Karpas-422 (cell line): ENCODE measurements at regions not wholly inside any gene's neighbourhood (a gene's known extent, or its start where the extent isn't known, plus 50 kb on each side); places are given as distances from the start of the nearest gene placed in this dataset.
"Not testable (repeated sequence)": the region's sequence is repeated elsewhere in the genome, so short reads cannot be mapped to it uniquely, and the experiment has no call there.

ENCODE experiments used
- DNase-seq: peaks from one replicate; pipeline ENCODE4 v3.0.0-alpha.2; 2015
- H2AFZ ChIP-seq: fragments of 200-600 bp; sonication (generic); 2 replicates; pipeline ENCODE4 v1.6.1; 2014; ENCODE audit warnings: antibody characterized with exemption, low read length, mixed read lengths
- H3K27ac ChIP-seq: fragments of 200-600 bp; sonication (generic); 2 replicates; pipeline ENCODE4 v1.5.1; 2014; ENCODE audit warnings: mild to moderate bottlenecking, low read length, moderate library complexity
- H3K27me3 ChIP-seq: fragments of 200-600 bp; sonication (generic); 2 replicates; pipeline ENCODE4 v1.6.1; 2014; ENCODE audit warnings: low read length, mixed read lengths
- H3K36me3 ChIP-seq: fragments of 200-600 bp; sonication (generic); 2 replicates; pipeline ENCODE4 v1.6.1; 2014; ENCODE audit warnings: low read length, mixed read lengths; ENCODE audit not compliant: insufficient read depth
- H3K4me1 ChIP-seq: fragments of 200-600 bp; sonication (generic); 2 replicates; pipeline ENCODE4 v1.6.1; 2014; ENCODE audit warnings: mild to moderate bottlenecking, low read length, mixed read lengths
- H3K4me2 ChIP-seq: fragments of 200-600 bp; sonication (generic); 2 replicates; pipeline ENCODE4 v1.6.1; 2014; ENCODE audit warnings: low read length, low read depth, mild to moderate bottlenecking; ENCODE audit not compliant: poor library complexity, severe bottlenecking
- H3K4me3 ChIP-seq: fragments of 200-600 bp; sonication (generic); 2 replicates; pipeline ENCODE4 v1.5.1; 2014; ENCODE audit warnings: mild to moderate bottlenecking, antibody characterized with exemption, low read length, mixed read lengths
- H3K79me2 ChIP-seq: fragments of 200-600 bp; sonication (generic); 2 replicates; pipeline ENCODE4 v1.6.1; 2014; ENCODE audit warnings: mild to moderate bottlenecking, low read length, mixed read lengths
- H3K9ac ChIP-seq: fragments of 200-600 bp; sonication (generic); 2 replicates; pipeline ENCODE4 v1.6.0; 2014; ENCODE audit warnings: low read length
- H3K9me2 ChIP-seq: fragments of 200-600 bp; sonication (generic), shearing (Covaris generic); replicated peaks from 2 replicates; pipeline ENCODE4 v1.6.0; 2014; ENCODE audit warnings: mild to moderate bottlenecking, low read length, moderate library complexity; ENCODE audit not compliant: insufficient read depth
- H3K9me3 ChIP-seq: fragments of 300-700, 200-600 bp; sonication (generic); 2 replicates; pipeline ENCODE4 v1.6.1; 2014; ENCODE audit warnings: low read length, mixed read lengths
- H4K20me1 ChIP-seq: fragments of 200-600 bp; sonication (generic); 2 replicates; pipeline ENCODE4 v1.6.1; 2014; ENCODE audit warnings: mild to moderate bottlenecking, antibody characterized with exemption, low read length, low read depth; ENCODE audit not compliant: insufficient read depth

- peak overlapping the region; percentile 1; the same call in 1 of the 2 replicates for H3K4me3 ChIP-seq
- peak overlapping the region; percentile 42 for H3K4me2 ChIP-seq
- H3K4me1 ChIP-seq = peaks cover 99% of the 10 kb centered on the region
- no peaks in the 10 kb centered on the region for H3K9me3 ChIP-seq
- no peak overlapping the region for H2AFZ ChIP-seq
- H3K36me3 ChIP-seq = no peaks in the 10 kb centered on the region
- H4K20me1 ChIP-seq = no peaks in the 10 kb centered on the region
- peak overlapping the region; percentile 31 for H3K9ac ChIP-seq
- H3K79me2 ChIP-seq = no peaks in the 10 kb centered on the region
- peak; percentile 74 for DNase-seq
- no peaks in the 10 kb centered on the region for H3K27me3 ChIP-seq
- H3K27ac ChIP-seq = peak overlapping the region; percentile 96
- H3K9me2 ChIP-seq = no peaks in the 10 kb centered on the region
Observed at GRCh38 chr3:66931291-66931690, 66.8 kb upstream of the KBTBD8 start.

- peak overlapping the region; percentile 42 for H3K4me2 ChIP-seq
- no peaks in the 10 kb centered on the region for H3K27me3 ChIP-seq
- peak overlapping the region; percentile 31 for H3K9ac ChIP-seq
- H3K9me2 ChIP-seq = no peaks in the 10 kb centered on the region
- H3K79me2 ChIP-seq = no peaks in the 10 kb centered on the region
- H3K4me1 ChIP-seq = peaks cover 99% of the 10 kb centered on the region
- DNase-seq = peak; percentile 60
- no peak overlapping the region for H2AFZ ChIP-seq
- peak overlapping the region; percentile 96 for H3K27ac ChIP-seq
- peak overlapping the region; percentile 1; the same call in 1 of the 2 replicates for H3K4me3 ChIP-seq
- no peaks in the 10 kb centered on the region for H3K9me3 ChIP-seq
- no peaks in the 10 kb centered on the region for H4K20me1 ChIP-seq
- no peaks in the 10 kb centered on the region for H3K36me3 ChIP-seq
Observed at GRCh38 chr3:66931699-66932098, 66.4 kb upstream of the KBTBD8 start.

- no peaks in the 10 kb centered on the region for H4K20me1 ChIP-seq
- no peaks in the 10 kb centered on the region for H3K27me3 ChIP-seq
- no peaks in the 10 kb centered on the region for H3K36me3 ChIP-seq
- no peak for DNase-seq
- peaks cover 99% of the 10 kb centered on the region for H3K4me1 ChIP-seq
- H2AFZ ChIP-seq = no peak overlapping the region; the same call in 1 of the 2 replicates
- H3K9ac ChIP-seq = peak overlapping the region; percentile 62
- 0 out of 2 replicates have a peak overlapping the region, but pooled peaks have one; percentile 27 for H3K4me3 ChIP-seq
- no peaks in the 10 kb centered on the region for H3K9me3 ChIP-seq
- no peaks in the 10 kb centered on the region for H3K79me2 ChIP-seq
- peak overlapping the region; percentile 96 for H3K27ac ChIP-seq
- no peaks in the 10 kb centered on the region for H3K9me2 ChIP-seq
- H3K4me2 ChIP-seq = peak overlapping the region; percentile 75
Observed at GRCh38 chr3:66933233-66933632, 64.9 kb upstream of the KBTBD8 start.

- no peaks in the 10 kb centered on the region for H3K79me2 ChIP-seq
- H3K9me2 ChIP-seq = no peaks in the 10 kb centered on the region
- no peaks in the 10 kb centered on the region for H3K9me3 ChIP-seq
- H3K4me2 ChIP-seq = peak overlapping the region; percentile 75
- peak overlapping the region; percentile 47 for H3K4me3 ChIP-seq
- peak overlapping the region; percentile 58 for H3K9ac ChIP-seq
- H3K4me1 ChIP-seq = peaks cover 99% of the 10 kb centered on the region
- H3K27ac ChIP-seq = peak overlapping the region; percentile 96
- no peaks in the 10 kb centered on the region for H4K20me1 ChIP-seq
- no peaks in the 10 kb centered on the region for H3K27me3 ChIP-seq
- H3K36me3 ChIP-seq = no peaks in the 10 kb centered on the region
- peak; percentile 93 for DNase-seq
- no peak overlapping the region for H2AFZ ChIP-seq
Observed at GRCh38 chr3:66934041-66934440, 64.1 kb upstream of the KBTBD8 start.

GRCh38 chr3:66934725-66935124 is 63.4 kb upstream of the KBTBD8 start:
- H3K27me3 ChIP-seq = no peaks in the 10 kb centered on the region
- peak overlapping the region; percentile 75 for H3K4me2 ChIP-seq
- peak overlapping the region; percentile 58 for H3K9ac ChIP-seq
- H4K20me1 ChIP-seq = no peaks in the 10 kb centered on the region
- no peaks in the 10 kb centered on the region for H3K9me2 ChIP-seq
- H3K4me3 ChIP-seq = peak overlapping the region; percentile 47
- no peaks in the 10 kb centered on the region for H3K36me3 ChIP-seq
- H3K9me3 ChIP-seq = no peaks in the 10 kb centered on the region
- peaks cover 99% of the 10 kb centered on the region for H3K4me1 ChIP-seq
- no peak overlapping the region for H2AFZ ChIP-seq
- no peaks in the 10 kb centered on the region for H3K79me2 ChIP-seq
- peak overlapping the region; percentile 96 for H3K27ac ChIP-seq
- no peak for DNase-seq

- Histone ChIP-seq H3K27ac (peak overlapping the region; percentile 96), H2AFZ (peak overlapping the region; percentile 14; the same call in 1 of the 2 replicates), H3K4me1 (peaks cover 76% of the 10 kb centered on the region)
- H3K79me2 ChIP-seq, H3K9me2 ChIP-seq, H3K9ac ChIP-seq, H3K9me3 ChIP-seq, H3K36me3 ChIP-seq, H4K20me1 ChIP-seq, H3K4me3 ChIP-seq, H3K4me2 ChIP-seq, H3K27me3 ChIP-seq: not testable (repeated sequence)
- peak; percentile 74 for DNase-seq
Observed at GRCh38 chr3:66937041-66937440, 61.1 kb upstream of the KBTBD8 start.

- Histone ChIP-seq H3K27me3 (0 out of 2 replicates have a peak, but pooled peaks cover 1% of the 10 kb centered on the region), H3K9me2 (no peaks in the 10 kb centered on the region; the same call in 1 of the 2 replicates)
Observed at GRCh38 chr3:66938338-66938963, 59.7 kb upstream of the KBTBD8 start.

GRCh38 chr3:66948041-66948440 is 50.1 kb upstream of the KBTBD8 start:
- H3K9me2 ChIP-seq = no peaks in the 10 kb centered on the region
- no peaks in the 10 kb centered on the region for H3K79me2 ChIP-seq
- H3K27ac ChIP-seq = no peak overlapping the region
- H3K36me3 ChIP-seq = no peaks in the 10 kb centered on the region
- no peaks in the 10 kb centered on the region for H3K4me1 ChIP-seq
- DNase-seq = no peak
- H3K27me3 ChIP-seq = 0 out of 2 replicates have a peak, but pooled peaks cover 2% of the 10 kb centered on the region
- no peak overlapping the region for H2AFZ ChIP-seq
- H4K20me1 ChIP-seq = no peaks in the 10 kb centered on the region
- H3K9me3 ChIP-seq = no peaks in the 10 kb centered on the region
- H3K9ac ChIP-seq = no peak overlapping the region
- no peak overlapping the region for H3K4me2 ChIP-seq
- H3K4me3 ChIP-seq = no peak overlapping the region

More at GRCh38 chr3:66938338-66938963, 59.7 kb upstream of the KBTBD8 start:
- Histone ChIP-seq H4K20me1 (no peaks in the 10 kb centered on the region), H3K9me3 (no peaks in the 10 kb centered on the region), H3K4me3 (no peak overlapping the region), H3K9ac (peak overlapping the region; percentile 41), H2AFZ (peak overlapping the region; percentile 55; the same call in 1 of the 2 replicates), H3K4me1 (peaks cover 62% of the 10 kb centered on the region), H3K27ac (peak overlapping the region; percentile 96), H3K36me3 (no peaks in the 10 kb centered on the region), H3K4me2 (peak overlapping the region; percentile 49), H3K79me2 (no peaks in the 10 kb centered on the region)
- DNase-seq = peak; percentile 93
